Mesenchymal stem cell (in vitro differentiated cells and primary cell): ENCODE measurements at regions not wholly inside any gene's neighbourhood (a gene's known extent, or its start where the extent isn't known, plus 50 kb on each side); places are given as distances from the start of the nearest gene placed in this dataset.

Source experiments
- DNase-seq: peaks from one replicate; pipeline ENCODE4 v3.0.0-alpha.2; 2013
- H2AFZ ChIP-seq: one replicate; pipeline ENCODE4 v1.6.1; 2013; ENCODE audit warnings: low read depth, mild to moderate bottlenecking, control low read depth, inconsistent platforms, low read length, moderate library complexity
- H2AK5ac ChIP-seq: 2 replicates; pipeline ENCODE4 v1.6.1; 2013; ENCODE audit warnings: low read length, moderate library complexity, mild to moderate bottlenecking, inconsistent platforms; ENCODE audit not compliant: severe bottlenecking
- H2BK120ac ChIP-seq: one replicate; pipeline ENCODE4 v1.6.1; 2013; ENCODE audit warnings: low read depth, mild to moderate bottlenecking, inconsistent platforms, low read length, moderate library complexity
- H2BK12ac ChIP-seq, 2 experiments: one replicate each; pipeline ENCODE4 v1.6.1; 2013; ENCODE audit warnings: inconsistent platforms in 2 of 2, low read length in 2 of 2, mild to moderate bottlenecking in 2 of 2, moderate library complexity in 2 of 2, control low read depth in 1 of 2
- H2BK15ac ChIP-seq: one replicate; pipeline ENCODE4 v1.6.1; 2013; ENCODE audit warnings: mild to moderate bottlenecking, low read depth, inconsistent platforms; ENCODE audit not compliant: poor library complexity, severe bottlenecking
- H2BK5ac ChIP-seq: 2 replicates; pipeline ENCODE4 v1.6.1; 2013; ENCODE audit warnings: low read depth, mild to moderate bottlenecking, low read length, control low read depth, inconsistent platforms; ENCODE audit not compliant: poor library complexity, severe bottlenecking
- H3K14ac ChIP-seq, 2 experiments: one replicate each; pipeline ENCODE4 v1.6.1; 2013; ENCODE audit warnings: inconsistent platforms in 2 of 2, low read length in 2 of 2, control low read depth in 1 of 2, mild to moderate bottlenecking in 1 of 2, moderate library complexity in 1 of 2
- H3K18ac ChIP-seq, 2 experiments: one replicate each; pipeline ENCODE4 v1.6.1; 2013; ENCODE audit warnings: inconsistent platforms in 2 of 2, low read length in 2 of 2, control low read depth in 1 of 2, low read depth in 1 of 2, mild to moderate bottlenecking in 1 of 2
- H3K23ac ChIP-seq, 2 experiments: one replicate each; pipeline ENCODE4 v1.6.1; 2013; ENCODE audit warnings: inconsistent platforms in 2 of 2, low read length in 2 of 2, mild to moderate bottlenecking in 2 of 2, moderate library complexity in 2 of 2, control low read depth in 1 of 2
- H3K27ac ChIP-seq: 2 replicates; pipeline ENCODE4 v1.5.1; 2013; ENCODE audit warnings: mild to moderate bottlenecking, moderate library complexity, low read length, control low read depth, inconsistent platforms; ENCODE audit not compliant: poor library complexity, severe bottlenecking
- H3K27me3 ChIP-seq, 2 experiments: 2 replicates each; pipeline versions ENCODE4 v1.6.1 to v1.7.0; 2013; ENCODE audit warnings: low read length in 2 of 2, mild to moderate bottlenecking in 2 of 2, moderate library complexity in 2 of 2, control low read depth in 1 of 2, inconsistent platforms in 1 of 2; ENCODE audit not compliant: control insufficient read depth in 1 of 2, insufficient read depth in 1 of 2
- H3K36me3 ChIP-seq, 2 experiments: 2 replicates each; pipeline versions ENCODE4 v1.6.1 to v1.7.0; 2013; ENCODE audit warnings: low read length in 2 of 2, control low read depth in 1 of 2, inconsistent platforms in 1 of 2, low read depth in 1 of 2, mild to moderate bottlenecking in 1 of 2; ENCODE audit not compliant: insufficient read depth in 2 of 2, control insufficient read depth in 1 of 2
- H3K4ac ChIP-seq, 2 experiments: one replicate each; pipeline ENCODE4 v1.6.1; 2013; ENCODE audit warnings: inconsistent platforms in 2 of 2, low read length in 2 of 2, mild to moderate bottlenecking in 2 of 2, moderate library complexity in 2 of 2, control low read depth in 1 of 2, low read depth in 1 of 2
- H3K4me1 ChIP-seq: 2 replicates; pipeline ENCODE4 v1.6.1; 2013; ENCODE audit warnings: low read depth, low read length, control low read depth; ENCODE audit not compliant: control insufficient read depth, insufficient read depth
- H3K4me2 ChIP-seq: 2 replicates; pipeline ENCODE4 v1.6.1; 2013; ENCODE audit warnings: low read length, mild to moderate bottlenecking, inconsistent platforms; ENCODE audit not compliant: poor library complexity, severe bottlenecking
- H3K4me3 ChIP-seq, 2 experiments: 2 replicates each; pipeline versions ENCODE4 v1.5.1 to v1.7.0; 2013; ENCODE audit warnings: low read length in 2 of 2, mild to moderate bottlenecking in 2 of 2, control low read depth in 1 of 2, low read depth in 1 of 2; ENCODE audit not compliant: insufficient read depth in 1 of 2
- H3K79me1 ChIP-seq: replicated peaks from 2 replicates; pipeline ENCODE4 v1.6.1; 2013; ENCODE audit warnings: mild to moderate bottlenecking, control low read depth, low read length, inconsistent platforms; ENCODE audit not compliant: poor library complexity, severe bottlenecking
- H3K9ac ChIP-seq: 2 replicates; pipeline ENCODE4 v1.7.0; 2013; ENCODE audit warnings: mild to moderate bottlenecking, low read length, moderate library complexity
- H3K9me3 ChIP-seq: 2 replicates; pipeline ENCODE4 v1.7.0; 2013; ENCODE audit warnings: mild to moderate bottlenecking, low read length; ENCODE audit not compliant: control insufficient read depth
- H4K8ac ChIP-seq: one replicate; pipeline ENCODE4 v1.6.1; 2013; ENCODE audit warnings: inconsistent platforms, mild to moderate bottlenecking, low read length, moderate library complexity
- H4K91ac ChIP-seq: one replicate; pipeline ENCODE4 v1.6.1; 2013; ENCODE audit warnings: mild to moderate bottlenecking, low read length, inconsistent platforms
- WGBS: methylation state at CpG from one replicate; pipeline ENCODE4 v1.1.7; 2013; ENCODE audit warnings: mixed read lengths; 5-methylcytosine and 5-hydroxymethylcytosine counted together

DNA sequence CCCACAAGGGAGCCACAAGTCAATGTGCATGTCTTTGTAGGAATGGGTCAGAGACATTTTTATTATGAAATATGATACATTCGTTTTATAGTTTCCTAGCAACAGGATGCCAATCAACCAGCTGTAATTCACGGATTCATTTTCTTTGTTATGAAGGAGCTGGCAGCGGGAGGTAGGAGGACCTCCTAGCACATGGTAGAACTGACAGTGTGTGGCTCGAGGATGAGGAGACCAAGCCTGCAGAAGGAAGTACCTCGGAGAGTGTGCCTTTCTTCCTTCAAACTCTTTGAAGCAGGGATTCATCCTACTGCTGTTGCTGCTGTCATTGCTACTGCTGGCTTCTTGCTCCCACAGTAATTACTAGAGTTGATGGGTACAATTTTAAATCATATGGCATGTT, 504.8 kb upstream of the KLHL29 start:
- H2AFZ ChIP-seq, result no peak overlapping the region
- no peak overlapping the region for H3K4ac ChIP-seq
- no peak overlapping the region for H2BK12ac ChIP-seq
- H2BK120ac ChIP-seq, result no peak overlapping the region
- no peak overlapping the region for H3K4me2 ChIP-seq
- no peaks in the 10 kb centered on the region for H3K79me1 ChIP-seq
- no peak overlapping the region for H2BK5ac ChIP-seq
- no peak overlapping the region for H3K23ac ChIP-seq
- no peak overlapping the region for H3K27ac ChIP-seq
- no peak overlapping the region for H2BK15ac ChIP-seq
- no peaks in the 10 kb centered on the region for H3K36me3 ChIP-seq
- H2AK5ac ChIP-seq, result no peak overlapping the region
- H4K8ac ChIP-seq, result no peak overlapping the region
- no peak overlapping the region for H3K14ac ChIP-seq
- no peaks in the 10 kb centered on the region for H3K9me3 ChIP-seq
- DNase-seq, result no peak
- H3K27me3 ChIP-seq, result no peaks in the 10 kb centered on the region
- no peaks in the 10 kb centered on the region for H3K4me1 ChIP-seq
- 82% methylated on average over 4 of the region's 5 CpGs for WGBS
- no peak overlapping the region for H3K18ac ChIP-seq
- H3K4me3 ChIP-seq, result no peak overlapping the region
- no peak overlapping the region for H4K91ac ChIP-seq
- H3K9ac ChIP-seq, result no peak overlapping the region

DNA sequence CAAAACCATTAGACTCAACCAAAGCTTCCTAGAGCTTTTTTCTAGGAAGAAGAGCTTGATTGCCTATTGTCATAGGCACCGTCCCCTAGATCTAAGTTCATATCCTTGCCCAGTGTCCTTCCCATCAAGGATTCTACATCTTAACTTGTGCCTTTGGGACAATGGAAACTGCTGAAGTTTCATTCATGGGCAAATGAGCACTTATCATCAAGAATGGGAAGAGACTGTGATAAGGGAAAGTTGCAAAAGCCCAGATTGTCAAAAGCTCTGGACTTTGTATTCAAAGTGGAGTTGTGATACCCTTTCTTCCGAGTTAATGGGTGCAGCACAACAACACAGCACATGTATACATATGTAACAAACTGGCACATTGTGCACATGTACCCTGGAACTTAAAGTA, 503.0 kb upstream of the KLHL29 start:
- Histone ChIP-seq H2BK120ac (no peak overlapping the region), H3K27ac (no peak overlapping the region), H4K8ac (no peak overlapping the region), H2AFZ (no peak overlapping the region), H3K4ac (no peak overlapping the region), H3K14ac (no peak overlapping the region), H3K27me3 (no peaks in the 10 kb centered on the region), H3K4me2 (no peak overlapping the region), H2BK15ac (no peak overlapping the region), H2AK5ac (no peak overlapping the region), H3K4me3 (no peak overlapping the region), H3K9me3 (no peaks in the 10 kb centered on the region), H4K91ac (no peak overlapping the region), H3K9ac (no peak overlapping the region), H3K4me1 (no peaks in the 10 kb centered on the region), H3K18ac (no peak overlapping the region), H3K36me3 (no peaks in the 10 kb centered on the region), H2BK12ac (no peak overlapping the region), H2BK5ac (no peak overlapping the region), H3K79me1 (no peaks in the 10 kb centered on the region), H3K23ac (no peak overlapping the region)
- no peak for DNase-seq
- WGBS, result 57% methylated on average over 1 of the region's 2 CpGs

DNA sequence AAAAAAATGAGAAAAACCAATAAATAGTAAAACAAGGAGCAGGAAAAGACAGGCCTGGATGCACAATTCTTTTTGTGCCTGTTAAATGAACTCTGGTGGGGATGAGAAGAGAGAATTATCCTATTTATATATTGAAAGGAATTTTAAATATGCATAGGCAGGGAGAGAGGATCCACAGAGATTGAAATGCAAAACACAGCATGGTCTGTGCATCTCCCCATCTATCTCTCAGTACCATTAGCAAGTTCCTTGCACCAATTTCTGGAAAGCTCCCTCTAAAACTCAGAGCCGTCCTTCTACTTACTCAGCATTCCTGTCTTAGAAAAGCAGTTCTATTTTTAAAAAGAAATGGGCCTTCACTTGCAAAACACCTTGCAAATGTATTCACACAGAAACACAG, 502.3 kb upstream of the KLHL29 start:
- no peak overlapping the region for H3K9ac ChIP-seq

DNA sequence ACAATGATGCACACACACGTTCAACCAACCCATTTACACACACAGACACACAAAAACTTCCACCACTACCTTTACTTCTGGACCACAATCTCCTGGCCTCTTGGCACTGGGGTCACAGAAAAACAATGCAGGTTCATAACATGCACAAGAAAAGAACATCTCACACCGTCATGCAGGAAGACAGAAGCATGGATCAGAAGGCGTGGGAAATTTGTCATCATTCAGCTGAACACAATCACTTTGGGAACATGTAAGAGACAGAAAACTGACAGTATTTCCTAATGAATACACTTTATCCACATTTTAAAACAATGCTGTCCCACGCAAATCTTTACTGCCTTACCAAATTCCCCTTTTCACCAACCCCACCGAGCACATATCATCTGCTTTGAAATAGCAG, 501.9 kb upstream of the KLHL29 start:
- Histone ChIP-seq H3K4ac (no peak overlapping the region), H2BK15ac (no peak overlapping the region), H3K9me3 (no peaks in the 10 kb centered on the region), H4K91ac (no peak overlapping the region), H3K27ac (no peak overlapping the region), H2AK5ac (no peak overlapping the region), H2BK5ac (no peak overlapping the region), H4K8ac (no peak overlapping the region), H3K18ac (no peak overlapping the region), H2BK120ac (no peak overlapping the region), H3K23ac (no peak overlapping the region), H3K9ac (no peak overlapping the region), H3K4me1 (no peaks in the 10 kb centered on the region), H3K4me3 (no peak overlapping the region), H3K14ac (no peak overlapping the region), H3K27me3 (no peaks in the 10 kb centered on the region), H3K4me2 (no peak overlapping the region), H3K79me1 (no peaks in the 10 kb centered on the region), H2BK12ac (no peak overlapping the region), H2AFZ (no peak overlapping the region), H3K36me3 (no peaks in the 10 kb centered on the region)
- no peak for DNase-seq
- 66% methylated on average over 5 of the region's 5 CpGs for WGBS

More for the DNA sequence above, 502.3 kb upstream of the KLHL29 start:
- H3K27me3 ChIP-seq, result no peaks in the 10 kb centered on the region
- WGBS, result 60% methylated on average over 1 of the region's 1 CpG
- no peak overlapping the region for H3K4me2 ChIP-seq
- no peak overlapping the region for H4K91ac ChIP-seq
- no peak overlapping the region for H3K18ac ChIP-seq
- H2BK15ac ChIP-seq, result no peak overlapping the region
- H3K9me3 ChIP-seq, result no peaks in the 10 kb centered on the region
- H3K4ac ChIP-seq, result no peak overlapping the region
- no peak overlapping the region for H4K8ac ChIP-seq
- no peaks in the 10 kb centered on the region for H3K36me3 ChIP-seq
- no peak for DNase-seq
- no peak overlapping the region for H2AFZ ChIP-seq
- no peak overlapping the region for H3K23ac ChIP-seq
- H3K14ac ChIP-seq, result no peak overlapping the region
- H2AK5ac ChIP-seq, result no peak overlapping the region
- H3K27ac ChIP-seq, result no peak overlapping the region
- no peak overlapping the region for H2BK12ac ChIP-seq
- no peak overlapping the region for H3K4me3 ChIP-seq
- H2BK5ac ChIP-seq, result no peak overlapping the region
- H2BK120ac ChIP-seq, result no peak overlapping the region
- H3K79me1 ChIP-seq, result no peaks in the 10 kb centered on the region
- no peaks in the 10 kb centered on the region for H3K4me1 ChIP-seq
